ENCODE measurements at regions not wholly inside any gene's neighbourhood (a gene's known extent, or its start where the extent isn't known, plus 50 kb on each side); places are given as distances from the start of the nearest gene placed in this dataset.

GRCh38 chr5:158313027-158313732, 454.2 kb upstream of the CLINT1 start:
- TF ChIP-seq CTCF (IDR thresholded peaks at IDR 0.05), result no peak
- no peak for TF ChIP-seq POLR2A (IDR thresholded peaks at IDR 0.05)

Measured in adrenal gland (tissue), 5 donors.